Breast epithelium (tissue), 3 donors: ENCODE measurements at regions not wholly inside any gene's neighbourhood (a gene's known extent, or its start where the extent isn't known, plus 50 kb on each side); places are given as distances from the start of the nearest gene placed in this dataset.

Source experiments
- POLR2AphosphoS5 ChIP-seq, 3 donors: sonication (generic); formaldehyde crosslinking; IDR thresholded peaks; one replicate each; pipeline ENCODE4 v1.6.1; 2017; ENCODE audit warnings: antibody characterized with exemption in 3 of 3
- TF ChIP-seq, protein P1 (sequence below), 3 donors: fragments of 450-650 bp; IDR thresholded peaks; one replicate each; pipeline ENCODE4 v1.5.1; 2016 to 2017; ENCODE audit warnings: antibody characterized with exemption in 3 of 3, mild to moderate bottlenecking in 3 of 3, moderate library complexity in 3 of 3

DNA sequence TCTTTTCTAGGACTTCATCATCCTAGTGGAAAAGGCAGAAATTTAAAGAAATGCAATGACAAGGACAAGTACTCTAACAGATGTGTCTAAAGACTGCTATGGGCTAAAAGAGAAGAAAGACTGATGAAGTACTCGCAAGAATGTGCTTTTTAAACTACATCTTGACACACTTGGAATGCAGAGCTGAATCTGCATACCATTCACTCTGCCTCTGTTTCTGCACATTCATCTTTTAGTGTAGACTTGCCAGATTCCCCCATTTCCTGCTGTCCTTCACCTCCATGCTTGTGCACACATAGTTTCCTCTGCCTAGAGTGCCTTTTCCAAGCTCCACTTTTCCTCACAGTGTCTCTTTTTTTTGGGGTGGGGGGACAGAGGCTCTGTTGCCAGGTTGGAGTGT lies 239.0 kb upstream of the CCDC179 start:
- TF ChIP-seq, protein P1, sequence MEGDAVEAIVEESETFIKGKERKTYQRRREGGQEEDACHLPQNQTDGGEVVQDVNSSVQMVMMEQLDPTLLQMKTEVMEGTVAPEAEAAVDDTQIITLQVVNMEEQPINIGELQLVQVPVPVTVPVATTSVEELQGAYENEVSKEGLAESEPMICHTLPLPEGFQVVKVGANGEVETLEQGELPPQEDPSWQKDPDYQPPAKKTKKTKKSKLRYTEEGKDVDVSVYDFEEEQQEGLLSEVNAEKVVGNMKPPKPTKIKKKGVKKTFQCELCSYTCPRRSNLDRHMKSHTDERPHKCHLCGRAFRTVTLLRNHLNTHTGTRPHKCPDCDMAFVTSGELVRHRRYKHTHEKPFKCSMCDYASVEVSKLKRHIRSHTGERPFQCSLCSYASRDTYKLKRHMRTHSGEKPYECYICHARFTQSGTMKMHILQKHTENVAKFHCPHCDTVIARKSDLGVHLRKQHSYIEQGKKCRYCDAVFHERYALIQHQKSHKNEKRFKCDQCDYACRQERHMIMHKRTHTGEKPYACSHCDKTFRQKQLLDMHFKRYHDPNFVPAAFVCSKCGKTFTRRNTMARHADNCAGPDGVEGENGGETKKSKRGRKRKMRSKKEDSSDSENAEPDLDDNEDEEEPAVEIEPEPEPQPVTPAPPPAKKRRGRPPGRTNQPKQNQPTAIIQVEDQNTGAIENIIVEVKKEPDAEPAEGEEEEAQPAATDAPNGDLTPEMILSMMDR (IDR thresholded peaks at IDR 0.05): no peak
- TF ChIP-seq POLR2AphosphoS5 (IDR thresholded peaks at IDR 0.05): no peak
